Dermis blood vessel endothelial cell (primary cell): ENCODE measurements at regions not wholly inside any gene's neighbourhood (a gene's known extent, or its start where the extent isn't known, plus 50 kb on each side); places are given as distances from the start of the nearest gene placed in this dataset.

ENCODE experiments used
- DNase-seq: peaks from one replicate; pipeline ENCODE4 v3.0.0; 2010

- no peak for DNase-seq
These were observed 115.1 kb downstream of the RNASET2 start for GRCh38 chr6:166841216-166841615.

- DNase-seq, result no peak
These were observed 116.8 kb downstream of the RNASET2 start for GRCh38 chr6:166839569-166839968.

DNA sequence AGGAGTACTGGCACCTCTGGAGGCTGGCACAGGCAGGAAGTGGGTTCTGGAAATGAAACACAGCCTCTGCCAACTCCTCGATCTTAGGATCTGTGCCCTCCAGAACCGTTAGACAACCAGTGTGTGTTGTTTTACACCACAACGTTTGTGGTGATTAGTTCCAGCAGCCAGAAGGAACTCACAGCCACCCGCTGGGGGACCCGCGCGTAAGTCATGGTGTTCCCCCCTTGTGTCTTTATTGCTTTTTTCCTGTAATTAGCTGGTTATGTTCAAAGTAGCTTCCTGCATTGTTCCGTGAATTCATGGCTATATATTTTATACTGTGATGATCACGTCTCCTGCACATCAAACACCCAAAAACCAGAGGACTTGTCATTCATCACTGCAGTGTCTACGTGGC, 117.4 kb downstream of the RNASET2 start:
- no peak for DNase-seq

- DNase-seq, result no peak
These were observed 119.3 kb downstream of the RNASET2 start for GRCh38 chr6:166836785-166837718.

DNA sequence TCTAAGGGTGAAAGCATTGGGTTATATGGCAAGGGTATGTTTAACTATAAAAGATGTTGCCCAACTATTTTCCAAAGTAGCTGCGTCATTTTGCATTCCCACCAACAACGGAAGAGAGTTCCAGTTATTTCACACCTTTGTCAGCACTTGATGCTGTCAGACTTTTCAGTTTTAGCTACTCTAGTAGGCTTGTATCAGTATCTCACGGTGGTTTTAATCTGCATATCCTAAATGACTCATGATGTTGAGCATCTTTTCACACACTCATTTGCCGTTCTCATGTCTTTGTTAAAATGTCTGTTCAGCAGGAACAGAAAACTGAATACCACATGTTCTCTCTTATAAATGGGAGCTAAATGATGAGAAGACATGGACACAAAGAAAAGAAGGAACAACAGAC, 122.3 kb downstream of the RNASET2 start:
- no peak for DNase-seq

GRCh38 chr6:166830891-166831363, 125.4 kb downstream of the RNASET2 start:
- DNase-seq, result no peak

DNA sequence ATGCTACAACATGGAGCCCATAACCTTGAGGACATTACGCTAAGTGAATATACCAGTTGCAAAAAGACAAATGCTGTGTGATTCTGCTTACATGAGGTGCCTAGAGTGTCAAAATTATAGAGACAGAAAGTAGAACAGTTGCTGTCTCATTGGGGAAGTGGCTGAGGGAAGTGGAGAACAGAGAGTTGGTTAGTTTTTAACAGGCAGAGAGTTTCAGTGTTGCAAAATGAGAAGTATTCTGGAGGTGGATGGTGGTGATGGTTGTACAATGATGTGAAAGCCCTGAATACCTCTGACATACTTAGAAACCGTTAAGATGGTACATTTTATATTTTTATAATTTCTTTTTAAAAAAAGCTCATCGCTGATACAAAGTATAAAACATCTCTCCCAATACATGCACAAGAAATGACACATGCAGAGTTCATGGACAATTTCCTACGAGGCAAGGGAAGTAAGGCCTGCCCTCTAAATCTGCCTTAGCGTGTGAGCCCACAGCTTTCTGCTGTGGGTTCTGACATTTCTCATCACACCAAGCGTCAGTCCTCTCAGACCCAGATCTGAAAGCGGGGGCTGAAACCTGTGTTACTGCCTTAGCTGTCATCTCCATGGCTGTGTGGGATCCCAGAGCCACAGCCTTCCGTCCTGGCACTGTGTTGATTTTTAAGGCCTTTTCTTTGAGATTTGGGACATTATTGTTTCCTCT, 126.0 kb downstream of the RNASET2 start:
- DNase-seq, result no peak

- no peak for DNase-seq
These were observed 130.1 kb downstream of the RNASET2 start for GRCh38 chr6:166826264-166826663.

GRCh38 chr6:166825553-166826145, 130.7 kb downstream of the RNASET2 start:
- DNase-seq, result no peak

- no peak for DNase-seq
These were observed 131.5 kb downstream of the RNASET2 start for GRCh38 chr6:166824880-166825250.

GRCh38 chr6:166824146-166824879, 132.0 kb downstream of the RNASET2 start:
- DNase-seq, result no peak

GRCh38 chr6:166822609-166823008, 133.7 kb downstream of the RNASET2 start:
- no peak for DNase-seq

DNA sequence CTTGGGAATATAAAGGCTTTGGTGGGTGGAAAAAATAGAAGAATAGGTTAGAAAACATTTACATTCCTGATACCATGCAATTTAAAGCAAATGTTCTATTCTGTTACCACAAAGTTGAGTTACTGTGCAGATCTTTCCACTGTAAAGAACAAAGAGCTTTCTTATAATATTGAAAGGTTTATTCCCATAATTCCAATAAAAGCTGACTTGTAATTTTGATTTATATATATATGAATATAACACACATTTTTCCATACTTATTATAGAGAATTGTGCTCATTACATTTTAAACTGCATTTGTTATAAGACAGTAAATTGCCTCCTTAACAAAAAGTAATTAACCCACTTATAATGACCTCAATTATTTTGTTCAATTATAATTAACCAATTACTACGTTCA, 135.9 kb downstream of the RNASET2 start:
- no peak for DNase-seq

- no peak for DNase-seq
These were observed 136.3 kb downstream of the RNASET2 start for GRCh38 chr6:166820070-166820469.

GRCh38 chr6:166815629-166816028, 140.7 kb downstream of the RNASET2 start:
- peak; percentile 18 for DNase-seq

DNA sequence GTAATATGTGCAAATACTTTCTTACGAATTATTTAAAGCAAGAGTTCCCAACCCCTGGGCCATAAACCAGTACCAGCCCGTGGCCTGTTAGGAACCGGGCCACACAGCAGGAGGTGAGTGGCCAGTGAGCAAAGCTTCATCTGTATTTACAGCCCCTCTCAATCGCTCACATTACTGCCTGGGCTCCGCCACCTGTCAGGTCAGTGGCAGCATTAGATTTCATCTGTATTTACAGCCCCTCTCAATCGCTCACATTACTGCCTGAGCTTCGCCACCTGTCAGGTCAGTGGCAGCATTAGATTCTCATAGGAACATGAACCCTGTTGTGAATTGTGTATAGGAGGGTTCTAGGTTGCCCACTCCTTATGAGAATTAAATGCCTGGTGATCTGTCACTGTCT, 142.0 kb downstream of the RNASET2 start:
- DNase-seq, result no peak

GRCh38 chr6:166813461-166813860, 142.9 kb downstream of the RNASET2 start:
- no peak for DNase-seq

DNA sequence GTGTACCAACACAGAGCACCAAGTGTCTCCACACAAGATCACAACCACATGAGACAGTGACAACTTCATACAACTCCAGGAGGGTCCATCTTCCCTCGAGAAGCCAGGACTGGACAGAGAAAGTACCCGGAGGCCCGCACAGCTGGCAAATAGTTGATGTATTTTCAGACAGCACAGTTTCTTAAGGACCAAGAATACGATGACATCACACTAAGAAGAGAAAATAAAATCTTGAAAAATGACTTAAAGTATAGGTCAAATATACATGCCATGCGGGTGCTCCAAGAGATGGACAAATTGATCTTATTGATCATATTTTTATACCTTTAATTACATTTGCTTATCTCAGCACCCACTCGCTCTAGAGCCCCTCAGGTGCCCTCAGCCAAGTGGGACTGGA, 145.5 kb downstream of the RNASET2 start:
- no peak for DNase-seq

DNA sequence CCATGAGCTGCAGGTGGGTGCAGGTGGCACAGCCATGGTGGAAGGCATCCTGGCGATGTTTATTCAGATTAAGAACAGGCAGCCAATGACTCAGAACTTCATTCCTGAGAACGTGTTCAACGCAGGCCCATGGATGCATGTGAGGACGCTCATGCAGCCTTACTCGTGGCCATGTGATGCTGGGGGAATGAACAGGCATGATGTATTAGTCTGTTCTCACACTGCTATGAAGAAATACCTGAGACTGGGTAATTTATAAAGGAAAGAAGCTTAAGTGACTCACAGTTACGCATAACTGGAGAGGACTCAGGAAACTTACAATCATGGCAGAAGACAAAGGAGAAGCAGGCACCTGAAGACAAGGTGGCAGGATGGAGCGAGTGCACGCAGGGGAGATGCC, 146.6 kb downstream of the RNASET2 start:
- DNase-seq, result no peak

- DNase-seq, result no peak
These were observed 149.2 kb downstream of the RNASET2 start for GRCh38 chr6:166806962-166807757.

DNA sequence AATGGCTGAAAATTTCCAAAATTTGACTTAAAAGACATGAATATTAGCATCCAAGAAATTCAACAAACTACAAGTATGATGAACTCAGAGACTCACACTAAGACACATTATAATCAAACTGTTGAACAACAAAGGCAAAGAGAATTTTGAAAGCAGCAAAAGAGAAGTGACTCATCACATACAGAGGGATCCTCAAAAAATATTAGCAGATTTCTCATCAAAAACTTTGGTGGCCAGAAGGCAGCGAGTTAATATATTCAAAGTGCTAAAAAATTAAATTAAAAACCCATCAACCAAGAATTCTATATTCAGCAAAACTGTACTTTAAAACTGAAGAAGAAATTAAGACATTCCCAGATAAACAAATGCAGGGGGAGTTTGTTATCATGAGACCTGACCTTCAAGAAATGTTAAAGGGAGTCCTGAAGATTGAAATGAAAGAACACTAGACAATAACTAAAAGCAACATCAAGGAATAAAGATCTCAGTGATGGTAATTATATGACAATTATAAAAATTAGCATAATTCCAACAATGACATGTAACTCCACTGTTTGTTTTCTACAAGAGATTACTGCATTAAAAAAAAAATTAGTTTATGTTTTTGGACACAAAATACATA, 150.0 kb downstream of the RNASET2 start:
- no peak for DNase-seq
